Epithelial cell of esophagus (primary cell): ENCODE measurements at regions not wholly inside any gene's neighbourhood (a gene's known extent, or its start where the extent isn't known, plus 50 kb on each side); places are given as distances from the start of the nearest gene placed in this dataset.

Experiments used
- DNase-seq: peaks from one replicate; pipeline ENCODE4 v3.0.0; 2010; ENCODE audit warnings: low read depth
- H3K4me3 ChIP-seq: 2 replicates; pipeline ENCODE4 v1.5.1; 2011; ENCODE audit warnings: mild to moderate bottlenecking, low read length, control low read depth
- TF ChIP-seq, protein P1 (sequence below): IDR thresholded peaks from 2 replicates; pipeline ENCODE4 v1.5.1; 2011; ENCODE audit warnings: low read depth, mild to moderate bottlenecking, low read length, control low read depth, inconsistent platforms; ENCODE audit not compliant: insufficient read depth; ENCODE audit errors: missing control alignments

DNA sequence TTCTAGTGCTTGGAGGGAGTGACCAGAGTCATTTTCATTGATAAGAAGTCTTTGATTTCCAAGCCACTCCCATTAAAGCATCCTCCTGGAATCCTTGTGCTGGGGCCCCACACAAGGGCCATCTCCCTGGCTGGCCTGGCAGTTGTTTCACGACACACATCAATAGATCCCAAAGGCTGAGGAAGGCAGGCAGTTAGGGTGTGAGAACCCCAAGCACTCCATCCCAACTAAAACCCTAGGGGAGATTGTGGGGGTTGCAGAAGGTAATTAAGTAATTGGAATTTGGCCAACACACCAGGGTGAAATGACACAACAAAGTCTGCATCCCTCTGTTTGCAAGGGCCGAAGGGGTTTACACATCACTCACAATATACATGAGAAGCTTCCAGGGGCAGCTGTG is 578.1 kb upstream of the SYT4 start:
- DNase-seq = no peak
- TF ChIP-seq, protein P1, sequence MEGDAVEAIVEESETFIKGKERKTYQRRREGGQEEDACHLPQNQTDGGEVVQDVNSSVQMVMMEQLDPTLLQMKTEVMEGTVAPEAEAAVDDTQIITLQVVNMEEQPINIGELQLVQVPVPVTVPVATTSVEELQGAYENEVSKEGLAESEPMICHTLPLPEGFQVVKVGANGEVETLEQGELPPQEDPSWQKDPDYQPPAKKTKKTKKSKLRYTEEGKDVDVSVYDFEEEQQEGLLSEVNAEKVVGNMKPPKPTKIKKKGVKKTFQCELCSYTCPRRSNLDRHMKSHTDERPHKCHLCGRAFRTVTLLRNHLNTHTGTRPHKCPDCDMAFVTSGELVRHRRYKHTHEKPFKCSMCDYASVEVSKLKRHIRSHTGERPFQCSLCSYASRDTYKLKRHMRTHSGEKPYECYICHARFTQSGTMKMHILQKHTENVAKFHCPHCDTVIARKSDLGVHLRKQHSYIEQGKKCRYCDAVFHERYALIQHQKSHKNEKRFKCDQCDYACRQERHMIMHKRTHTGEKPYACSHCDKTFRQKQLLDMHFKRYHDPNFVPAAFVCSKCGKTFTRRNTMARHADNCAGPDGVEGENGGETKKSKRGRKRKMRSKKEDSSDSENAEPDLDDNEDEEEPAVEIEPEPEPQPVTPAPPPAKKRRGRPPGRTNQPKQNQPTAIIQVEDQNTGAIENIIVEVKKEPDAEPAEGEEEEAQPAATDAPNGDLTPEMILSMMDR = no peak
- H3K4me3 ChIP-seq = no peak overlapping the region

DNA sequence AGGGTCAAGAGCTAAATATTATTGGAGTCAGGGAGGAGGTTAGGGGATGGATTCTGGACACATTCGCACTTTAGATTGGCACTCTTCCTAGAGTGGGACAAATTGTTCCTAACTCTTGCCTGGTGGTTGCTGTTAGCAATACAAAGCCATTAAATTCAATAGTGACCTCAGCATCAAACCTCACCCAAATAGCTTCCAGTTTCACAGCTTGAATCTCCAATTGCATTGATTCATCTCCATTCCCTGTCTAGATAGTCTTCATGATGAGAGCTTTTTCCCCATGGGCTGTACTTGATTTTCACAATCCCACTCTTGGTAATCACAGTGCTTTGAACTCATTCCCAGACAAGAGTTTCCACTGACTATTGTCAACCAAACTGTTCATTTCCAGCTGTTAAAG is 585.9 kb upstream of the SYT4 start:
- DNase-seq = no peak
- H3K4me3 ChIP-seq = no peak overlapping the region
- TF ChIP-seq, protein P1 = no peak

DNA sequence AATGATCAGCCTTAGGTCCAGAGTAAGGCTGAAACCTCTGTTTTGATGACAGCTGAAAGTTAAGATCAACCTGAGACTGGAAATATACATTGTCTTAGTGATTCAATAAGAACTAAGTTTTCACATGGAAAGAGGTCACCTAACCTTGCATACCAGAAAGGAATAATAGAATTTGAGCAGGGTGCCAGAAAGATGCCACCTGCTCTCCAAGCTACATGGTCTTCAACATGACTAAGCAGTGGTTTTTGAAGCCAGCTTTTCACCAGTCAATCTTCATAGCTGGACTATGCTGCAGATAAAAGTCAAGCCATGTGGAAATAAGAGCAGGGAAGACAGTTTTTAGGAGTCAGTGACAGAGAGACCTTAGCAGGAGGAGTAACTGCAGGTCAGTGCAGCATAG is 589.4 kb upstream of the SYT4 start:
- H3K4me3 ChIP-seq = no peak overlapping the region
- TF ChIP-seq, protein P1 = no peak
- no peak for DNase-seq

DNA sequence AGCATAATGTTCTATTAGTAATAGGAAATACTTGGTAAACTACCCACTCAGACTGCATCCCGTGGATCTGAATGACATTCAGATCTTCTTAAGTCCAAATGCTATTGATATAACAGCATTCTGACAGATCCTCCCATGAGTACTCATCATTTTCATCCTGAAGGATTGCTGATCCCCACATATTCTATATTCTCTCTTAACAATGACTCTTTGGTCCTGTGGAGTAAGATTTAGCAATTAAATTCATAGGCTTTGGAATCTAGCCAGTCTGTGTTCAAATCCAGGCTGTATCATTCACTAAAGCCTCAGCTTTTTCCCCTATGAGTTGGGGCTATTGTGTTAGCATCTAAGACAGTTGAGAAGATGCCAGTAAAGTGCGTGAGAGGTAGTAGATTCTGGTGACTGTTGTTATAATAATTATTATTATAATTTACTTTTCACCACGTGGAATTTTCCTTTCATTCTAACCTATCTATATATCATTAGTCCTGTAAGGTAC is 591.3 kb upstream of the SYT4 start:
- DNase-seq = no peak
- no peak overlapping the region for H3K4me3 ChIP-seq
- TF ChIP-seq, protein P1 = no peak

DNA sequence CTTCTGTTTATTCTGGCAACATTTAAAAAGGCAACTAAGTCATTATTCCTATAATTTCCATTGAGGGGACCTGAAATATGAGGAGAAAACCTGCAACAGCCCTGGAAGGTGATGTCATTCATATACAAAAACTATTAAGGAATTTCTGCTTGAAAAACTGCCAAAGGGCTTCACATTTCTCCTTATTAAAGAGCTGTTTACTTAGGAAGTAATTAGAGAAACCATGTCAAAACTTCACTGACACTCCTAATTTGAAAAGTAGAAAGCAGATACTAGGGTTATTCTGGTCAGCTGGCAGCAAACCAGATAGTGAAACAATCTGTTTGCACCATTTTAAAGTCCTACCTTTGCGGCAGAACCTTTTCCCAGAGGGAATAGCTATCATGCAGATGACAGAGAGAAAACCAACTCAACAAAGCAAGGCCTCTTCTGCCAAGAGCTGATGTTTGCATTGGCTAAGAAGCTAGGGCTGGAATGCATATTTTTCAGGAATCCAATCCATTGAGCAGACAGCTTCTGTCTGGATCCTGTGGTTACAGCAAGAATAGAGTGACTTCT is 592.2 kb upstream of the SYT4 start:
- TF ChIP-seq, protein P1 = no peak
- no peak overlapping the region for H3K4me3 ChIP-seq
- no peak for DNase-seq

DNA sequence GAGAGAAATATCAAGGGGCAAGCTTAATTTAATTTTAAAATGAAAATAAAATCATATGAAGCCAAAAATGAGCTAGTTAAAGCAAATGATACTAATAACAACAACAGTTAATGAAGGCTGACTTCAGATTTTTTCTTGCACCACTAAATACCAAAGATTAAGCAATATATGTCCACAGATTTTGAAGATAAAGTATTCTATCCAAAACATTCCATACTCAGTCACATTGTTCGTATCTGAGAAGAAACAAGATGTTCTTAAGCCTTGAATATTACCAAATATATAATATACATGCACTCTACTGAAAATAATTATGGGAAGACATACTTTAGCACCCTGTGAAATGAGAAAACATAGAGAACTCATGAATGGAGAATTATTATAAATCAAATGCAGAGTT is 593.3 kb upstream of the SYT4 start:
- DNase-seq = no peak
- H3K4me3 ChIP-seq = no peak overlapping the region
- TF ChIP-seq, protein P1 = no peak

DNA sequence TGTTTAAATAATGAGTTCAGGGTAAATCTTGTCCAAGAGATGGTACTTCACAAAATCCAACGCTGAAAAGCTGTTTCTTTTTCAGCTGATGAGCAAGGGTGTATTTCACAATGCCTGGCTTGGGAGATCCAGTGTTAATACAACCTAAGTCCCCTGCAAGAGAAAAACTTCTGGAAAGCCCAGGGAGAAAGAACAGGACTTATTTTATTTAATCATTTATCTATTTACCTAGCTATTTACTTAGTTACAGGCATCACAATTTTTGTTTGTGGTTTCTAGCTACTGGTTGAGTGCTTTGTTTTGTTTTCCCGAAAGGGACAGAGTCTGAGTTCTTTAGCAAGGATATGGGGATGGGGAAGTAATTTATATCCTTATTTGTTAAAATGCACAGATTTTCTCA is 598.2 kb upstream of the SYT4 start:
- no peak overlapping the region for H3K4me3 ChIP-seq
- TF ChIP-seq, protein P1 = no peak
- DNase-seq = no peak
